GM19043 (cell line): ENCODE measurements at regions not wholly inside any gene's neighbourhood (a gene's known extent, or its start where the extent isn't known, plus 50 kb on each side); places are given as distances from the start of the nearest gene placed in this dataset.

Source experiments
- ATAC-seq: cut with Tn5 transposase; IDR thresholded peaks from one replicate; pipeline ENCODE4 v1.9.1; 2021; ENCODE audit warnings: low read depth; ENCODE audit not compliant: unreplicated experiment

DNA sequence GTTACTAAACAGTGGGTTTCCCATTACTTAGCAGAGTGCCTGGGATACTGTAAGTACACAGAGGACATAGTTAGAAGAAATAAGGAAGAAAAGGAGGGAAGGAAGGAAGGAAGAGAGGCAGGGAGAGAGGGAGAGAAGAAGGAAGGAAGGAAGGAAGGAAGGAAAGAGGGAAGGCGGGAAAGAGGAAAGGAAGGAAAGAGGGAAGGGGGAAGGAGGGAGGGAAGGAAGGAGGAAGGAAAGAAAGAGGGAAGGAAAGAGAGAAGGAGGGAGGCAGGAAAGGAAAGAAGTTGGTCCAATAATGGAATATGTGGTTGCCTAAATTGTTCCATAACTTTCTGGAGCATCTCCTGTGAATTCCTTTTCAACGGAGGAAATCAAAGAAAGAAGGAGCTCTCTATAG, 1230.4 kb downstream of the AACS start:
- no peak for ATAC-seq

DNA sequence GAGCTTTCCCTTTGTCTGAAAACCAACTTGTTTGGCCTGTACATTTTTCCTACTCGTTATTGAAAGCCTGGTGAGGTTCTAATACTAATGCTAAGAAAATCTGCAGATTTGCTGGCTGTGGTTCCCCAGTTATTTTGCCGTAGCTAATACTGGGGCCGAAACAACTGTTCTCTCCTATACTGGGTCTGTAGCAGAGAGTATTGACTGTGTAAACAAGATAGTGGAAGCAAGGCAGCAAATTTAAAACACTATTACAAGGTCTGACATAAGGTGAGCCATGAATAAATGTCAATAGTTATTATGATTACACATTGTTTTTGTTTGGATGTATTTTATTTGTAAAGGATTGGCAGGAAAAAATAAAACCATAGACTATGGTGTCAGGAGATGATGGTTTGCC, 1244.0 kb downstream of the AACS start:
- ATAC-seq, result no peak

DNA sequence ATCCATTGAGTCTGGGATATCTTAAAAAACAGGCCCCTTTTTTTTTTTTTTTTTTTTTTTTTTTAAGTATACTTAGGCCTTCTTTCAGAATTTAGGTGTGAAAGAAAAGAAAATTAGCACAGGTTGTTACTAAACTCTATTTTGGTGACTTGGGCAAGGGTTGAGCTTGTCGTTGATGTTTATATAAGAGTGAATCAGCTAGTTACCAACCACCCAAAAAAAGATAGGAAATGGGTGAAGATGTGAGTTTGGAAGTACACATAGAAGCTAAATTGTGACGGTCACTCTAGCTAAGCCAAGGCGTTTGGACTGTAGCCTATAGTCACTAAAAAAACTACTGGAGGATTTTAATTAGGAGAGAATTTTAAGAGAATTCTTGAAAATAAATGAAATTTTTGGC, 1247.2 kb downstream of the AACS start:
- ATAC-seq, result no peak

DNA sequence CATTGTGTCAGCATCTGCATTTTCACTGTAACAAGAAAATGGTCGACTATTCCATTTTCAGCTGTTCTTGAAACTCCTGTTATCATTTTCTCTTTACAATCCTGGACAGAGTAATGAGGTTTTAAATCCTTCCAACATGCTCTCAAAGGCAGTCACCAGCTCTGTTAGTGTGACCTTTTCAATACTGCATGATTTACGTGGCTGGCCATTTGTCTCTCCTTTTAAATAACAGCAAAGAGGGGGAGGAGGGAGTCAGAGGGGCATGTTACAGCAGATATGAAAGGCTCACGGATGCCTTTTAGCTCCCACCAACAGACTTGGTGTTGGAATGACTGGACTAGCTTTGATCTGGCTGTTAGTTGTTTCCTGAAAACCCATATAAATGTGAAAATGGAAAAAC, 1251.2 kb downstream of the AACS start:
- ATAC-seq, result no peak

DNA sequence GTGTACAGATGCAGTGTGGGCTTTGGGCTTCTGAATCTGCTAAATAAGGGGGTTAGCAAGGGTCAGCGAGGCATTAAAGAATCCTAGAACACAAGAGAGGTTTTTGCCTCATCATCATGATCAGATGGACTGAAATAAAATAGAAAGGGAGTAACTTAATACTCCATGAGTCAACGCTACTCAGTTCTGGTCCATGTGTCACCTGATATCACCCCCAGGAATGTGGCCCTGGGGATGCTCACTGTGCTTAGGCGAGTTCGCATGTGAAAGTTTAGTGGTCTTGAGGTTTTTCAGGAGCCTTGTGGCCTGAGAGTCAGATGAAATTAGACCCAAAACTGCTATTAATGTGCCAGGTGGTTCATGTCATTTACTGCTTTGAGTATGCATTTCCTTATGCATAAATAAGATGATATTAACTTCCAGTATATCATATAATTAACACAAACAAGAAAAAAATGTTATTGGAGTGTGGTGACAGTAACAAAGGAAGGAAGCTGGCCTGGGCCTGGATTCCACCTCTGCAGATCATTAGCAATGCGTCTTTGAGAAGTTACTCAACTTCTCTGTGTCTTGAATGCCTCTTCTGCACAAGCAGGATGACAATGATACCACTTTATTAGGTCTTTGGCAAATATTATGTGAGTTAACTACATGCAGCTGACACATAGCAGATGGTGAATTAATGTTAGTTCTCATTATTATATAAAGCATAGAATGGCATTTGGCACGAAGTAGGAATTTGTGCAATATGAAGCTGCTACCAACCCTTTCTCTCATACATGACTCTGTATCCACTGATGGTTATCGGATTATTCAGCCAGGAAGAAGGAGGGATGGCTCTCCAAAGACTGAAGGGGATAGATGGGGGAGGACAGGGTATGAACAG, 1272.6 kb downstream of the AACS start:
- no peak for ATAC-seq

DNA sequence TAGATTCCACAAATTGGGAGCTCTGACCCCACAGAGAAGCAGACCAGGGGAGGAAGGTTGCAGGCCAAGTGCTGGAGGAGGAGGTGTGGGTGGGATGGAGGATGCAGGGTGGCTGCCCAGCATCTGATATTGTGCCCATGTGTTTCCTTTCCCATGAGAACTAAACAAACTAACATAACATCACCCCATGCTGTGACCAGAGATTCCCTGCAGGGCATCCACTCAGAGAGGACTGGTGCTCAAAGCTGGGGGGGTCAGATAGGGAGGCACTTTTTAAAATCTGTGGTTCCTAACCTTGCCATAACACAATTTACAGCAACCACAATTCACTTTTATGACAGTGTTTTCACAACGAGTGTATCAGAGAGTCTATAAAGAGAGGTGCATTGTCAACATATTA, 1277.6 kb downstream of the AACS start:
- ATAC-seq, result no peak

DNA sequence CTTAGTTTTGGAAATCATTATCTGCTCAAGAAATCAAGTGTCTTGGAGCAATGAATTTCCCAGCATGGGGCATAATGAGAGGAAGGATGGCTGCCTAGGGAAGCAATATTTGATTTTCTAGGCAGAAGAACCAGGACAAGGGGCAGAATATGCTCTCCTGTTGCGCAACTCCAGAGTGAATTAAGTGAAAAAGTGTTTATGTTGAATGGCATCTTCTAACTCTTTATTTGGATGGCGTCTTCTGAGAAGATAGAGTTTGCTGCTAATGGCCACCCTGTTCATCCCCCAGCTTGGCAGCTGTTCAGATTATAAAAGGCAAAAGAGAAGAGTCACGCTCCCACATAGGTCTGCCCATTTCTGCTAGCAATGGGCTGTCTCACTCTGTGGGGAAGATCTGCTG, 1278.1 kb downstream of the AACS start:
- no peak for ATAC-seq

DNA sequence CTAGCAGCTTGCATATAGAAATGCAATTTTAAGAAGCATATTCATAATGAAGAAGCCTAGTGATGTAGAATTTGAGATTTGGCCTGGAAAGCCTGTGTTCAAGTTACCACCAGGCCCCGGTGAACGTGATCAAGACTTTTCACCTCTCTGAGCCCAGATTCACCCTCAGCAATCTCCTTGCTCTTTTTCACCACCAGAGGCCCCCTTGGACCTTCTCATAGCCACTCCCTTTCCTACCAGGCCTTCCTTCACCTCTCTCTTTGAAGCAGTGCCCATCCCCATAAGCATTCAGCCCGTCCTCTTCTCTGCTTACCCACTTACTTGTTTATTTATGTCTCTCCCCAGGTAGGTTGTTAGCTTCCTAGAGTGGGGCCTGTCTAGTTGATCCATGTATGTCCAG, 1280.9 kb downstream of the AACS start:
- ATAC-seq, result no peak

DNA sequence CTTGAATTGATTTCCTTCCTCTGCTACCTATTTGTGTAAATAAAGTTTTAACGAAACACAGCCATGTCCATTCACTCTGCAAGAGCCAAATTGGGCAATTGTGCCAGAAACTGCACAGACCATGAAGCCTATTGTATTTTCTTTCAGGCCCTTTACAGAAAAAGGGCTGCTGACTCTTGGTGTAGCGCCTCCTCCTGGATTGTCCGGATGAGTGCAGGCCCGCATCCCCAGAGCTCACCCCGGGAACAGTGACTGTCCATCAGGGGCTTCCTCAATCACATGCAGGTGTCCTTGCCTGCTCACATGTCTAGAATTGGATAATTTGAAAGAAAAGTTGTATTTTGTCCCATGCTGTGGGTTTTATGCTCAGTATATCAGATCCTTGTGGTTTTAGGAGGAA, 1282.2 kb downstream of the AACS start:
- ATAC-seq, result no peak

DNA sequence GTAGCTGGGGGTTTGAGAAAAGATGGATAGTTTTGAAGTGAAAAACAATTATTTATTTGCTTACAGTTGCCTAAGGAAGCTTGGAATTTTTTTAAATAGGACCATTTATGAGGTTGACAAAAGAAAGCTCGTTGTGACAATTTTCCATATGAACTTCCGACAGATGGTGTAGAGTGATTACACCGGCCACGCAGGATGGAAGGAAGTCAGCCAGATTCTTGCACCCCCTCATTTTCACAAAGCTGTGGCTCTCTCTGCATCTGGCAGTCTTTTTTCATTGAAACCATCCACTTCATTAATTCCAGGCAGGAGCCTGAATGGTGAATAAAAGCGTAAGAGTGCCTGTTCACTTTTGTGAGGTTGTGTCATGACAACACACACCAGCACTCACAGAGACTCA, 1284.1 kb downstream of the AACS start:
- ATAC-seq, result no peak

DNA sequence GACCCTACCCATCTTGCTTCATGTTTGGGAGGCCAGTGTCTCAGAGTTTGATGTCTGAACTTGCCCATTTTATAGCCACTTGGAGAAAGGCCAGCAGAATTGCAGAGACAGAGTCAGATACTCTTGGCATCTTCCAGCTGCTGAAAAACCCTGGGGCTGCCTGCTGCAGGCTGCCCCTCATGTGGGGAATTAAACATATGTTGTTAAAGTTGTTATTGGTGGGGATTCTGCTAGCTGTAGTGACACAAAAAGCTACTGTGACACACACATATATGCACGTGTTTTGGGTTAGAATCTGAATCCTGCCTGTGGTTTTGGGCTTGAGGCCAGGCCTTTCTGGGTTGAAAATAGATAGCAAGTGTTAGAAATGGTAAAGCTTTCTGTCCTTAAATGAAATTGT, 1288.4 kb downstream of the AACS start:
- ATAC-seq, result no peak

DNA sequence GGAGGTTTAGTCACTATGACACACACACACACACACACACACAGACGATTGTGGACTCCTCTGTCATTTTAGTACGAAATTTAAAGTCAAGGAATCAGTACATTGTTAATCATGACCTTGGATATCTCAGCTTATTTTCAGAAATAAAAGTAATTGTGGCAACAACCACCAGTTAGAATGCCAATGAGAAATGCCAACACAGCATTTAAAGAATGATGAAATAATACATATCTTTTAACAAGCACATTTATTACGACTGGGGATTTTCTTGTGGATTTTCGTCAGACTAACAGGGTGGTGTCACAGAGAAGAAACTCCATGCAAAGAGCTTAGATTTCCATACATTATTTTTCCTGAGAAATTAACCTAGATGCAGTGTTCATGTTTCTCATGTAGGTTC, 1289.4 kb downstream of the AACS start:
- ATAC-seq, result no peak

DNA sequence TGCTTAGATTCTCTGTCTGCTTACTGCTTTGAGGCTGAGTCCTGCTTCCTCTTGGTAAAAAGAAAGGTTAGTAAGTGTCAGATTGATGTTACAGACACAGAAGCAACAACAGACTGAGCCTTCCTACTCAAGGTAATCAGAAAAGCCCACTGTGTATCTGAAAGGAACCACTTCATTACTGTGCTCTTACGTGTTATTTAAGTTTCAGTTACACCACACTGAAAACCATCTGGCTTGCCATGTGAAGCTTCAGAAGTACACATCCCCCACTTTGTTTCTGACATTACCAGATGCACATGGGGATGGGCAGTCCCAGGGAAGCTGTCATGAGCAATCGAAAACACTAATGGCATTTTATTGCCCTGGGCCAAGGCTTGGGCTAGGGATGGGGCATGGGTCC, 1290.1 kb downstream of the AACS start:
- no peak for ATAC-seq

DNA sequence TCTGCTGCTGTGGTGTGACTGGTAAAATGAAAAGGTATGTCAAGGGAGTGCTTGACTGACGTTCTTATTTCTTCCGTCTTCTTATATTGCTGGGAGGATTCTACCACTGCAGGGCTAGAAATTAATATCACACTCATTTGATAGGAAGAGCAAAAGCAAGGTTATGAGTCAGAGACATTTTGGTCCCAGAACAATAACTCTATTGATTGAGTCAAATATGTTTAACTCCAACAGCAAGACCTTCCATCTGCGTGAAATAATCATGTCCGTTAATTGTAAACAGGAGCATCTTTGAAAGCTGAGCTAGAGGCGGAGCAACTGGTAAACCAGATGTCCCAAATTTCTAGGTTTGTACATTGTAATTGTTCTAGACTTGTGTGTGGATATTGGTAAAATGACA, 1293.6 kb downstream of the AACS start:
- ATAC-seq, result no peak

DNA sequence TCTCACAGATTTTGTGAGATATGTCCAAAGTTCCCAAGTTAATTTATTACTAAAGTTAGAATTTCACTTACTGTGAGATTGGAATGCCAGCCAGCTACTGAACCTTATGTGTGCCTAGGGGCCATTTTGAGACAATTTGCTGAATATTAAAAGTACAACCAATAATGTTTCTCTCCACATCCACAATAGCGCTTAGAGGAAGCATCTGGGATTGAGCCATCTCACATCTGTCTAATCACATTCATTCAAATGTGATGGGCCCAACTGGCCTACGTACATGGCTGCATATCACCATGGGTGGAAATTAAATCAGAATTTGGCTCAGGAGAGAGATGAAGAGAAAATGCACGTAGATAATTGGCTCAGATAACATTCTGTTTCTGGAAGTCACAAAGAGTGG, 1294.0 kb downstream of the AACS start:
- ATAC-seq, result no peak

DNA sequence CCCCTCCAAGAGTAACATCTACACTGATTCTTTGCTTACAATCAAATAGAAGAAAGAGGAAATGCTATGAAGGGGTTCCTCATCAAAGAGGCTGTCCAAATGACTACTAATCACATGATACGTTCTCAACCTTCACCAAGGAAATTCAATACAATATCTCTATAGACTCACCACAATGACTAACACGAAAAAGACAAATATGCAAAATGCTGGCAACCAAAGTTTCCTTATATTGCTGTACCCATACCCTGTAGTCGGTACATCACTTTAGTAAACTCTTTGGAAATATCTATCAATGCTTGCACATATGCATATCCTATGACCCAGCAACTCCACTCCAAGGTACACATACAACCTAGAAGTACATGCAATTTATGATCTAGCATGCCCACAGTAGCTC, 1296.6 kb downstream of the AACS start:
- no peak for ATAC-seq

DNA sequence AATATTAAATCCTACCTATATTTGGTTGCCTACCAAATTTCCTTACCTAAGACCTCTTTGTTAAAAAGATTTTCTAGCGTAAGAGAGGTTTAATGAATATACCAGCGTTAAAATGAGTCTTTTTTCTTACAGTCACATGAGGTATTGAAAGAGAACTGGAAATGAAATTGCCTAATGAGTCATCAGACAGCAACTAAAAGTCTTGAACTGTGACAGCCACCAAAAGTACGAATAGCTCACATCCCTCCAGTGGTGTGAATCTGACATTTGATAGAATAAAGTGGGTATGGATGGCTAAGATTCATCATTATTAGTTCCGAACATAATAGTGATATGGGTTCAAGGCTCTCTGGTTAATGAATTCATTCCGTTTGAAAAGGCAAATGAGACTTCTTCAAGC, 1297.3 kb downstream of the AACS start:
- ATAC-seq, result no peak

DNA sequence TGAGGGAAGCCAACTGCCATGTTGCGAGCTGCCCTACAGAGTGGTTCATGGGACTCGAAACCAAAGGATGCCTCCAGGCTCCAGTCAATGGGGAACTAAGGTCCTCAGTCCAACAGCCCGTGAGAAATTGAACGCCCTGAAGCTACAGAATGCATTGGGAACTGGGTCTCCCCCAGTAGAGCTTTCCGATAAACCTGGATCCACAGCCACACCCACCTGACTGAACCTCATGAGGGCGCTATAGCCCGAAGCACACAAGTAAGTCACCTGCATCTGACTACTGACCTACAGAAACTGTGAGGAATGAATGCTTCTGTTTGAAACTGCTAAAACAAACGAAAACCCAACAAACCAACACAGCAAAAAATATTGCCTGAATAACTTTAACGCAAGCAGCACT, 1297.7 kb downstream of the AACS start:
- no peak for ATAC-seq

DNA sequence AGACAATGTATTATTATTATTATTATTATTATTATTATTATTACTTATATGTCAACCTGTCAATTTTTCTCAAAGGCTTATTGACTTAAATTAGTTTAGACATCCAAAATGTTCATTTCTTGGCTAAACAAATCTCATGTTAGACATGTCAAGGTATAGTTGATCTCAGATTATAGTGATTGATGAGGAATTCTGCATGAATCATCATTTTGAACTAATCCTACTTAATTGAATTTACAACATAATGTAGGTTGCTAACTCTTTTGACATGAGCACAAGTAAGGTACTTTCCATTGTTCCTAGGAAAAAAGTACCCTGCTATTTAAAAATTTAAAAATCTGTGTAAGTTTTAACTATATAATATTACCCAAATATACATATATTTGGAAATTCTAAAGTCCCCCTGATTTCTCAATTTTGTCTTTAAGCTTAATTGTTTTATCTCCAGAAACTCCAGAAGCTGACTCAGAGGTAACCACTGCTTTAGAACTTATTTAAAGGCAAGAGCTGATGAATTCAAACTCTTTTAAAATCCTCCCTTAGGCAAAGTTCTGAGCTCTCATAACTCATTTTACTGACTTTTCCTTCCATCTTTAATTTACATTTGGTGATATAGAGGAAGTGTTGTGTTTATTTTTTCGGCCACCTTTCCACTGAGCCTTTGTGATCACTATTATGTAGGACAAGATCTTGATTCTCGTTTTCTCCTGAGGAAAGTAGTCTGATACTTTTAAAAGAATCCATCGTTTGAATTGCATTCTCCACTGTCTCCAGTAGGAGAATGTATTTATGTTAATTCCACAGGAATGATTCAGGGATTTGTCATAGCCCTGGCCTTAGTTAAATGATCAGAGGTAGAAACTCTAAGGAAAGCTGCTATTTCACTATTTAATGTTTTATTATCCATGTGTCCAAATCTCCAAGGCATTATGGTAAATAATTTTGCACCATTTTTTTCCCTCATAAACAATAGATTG, 1304.5 kb downstream of the AACS start:
- ATAC-seq, result no peak

DNA sequence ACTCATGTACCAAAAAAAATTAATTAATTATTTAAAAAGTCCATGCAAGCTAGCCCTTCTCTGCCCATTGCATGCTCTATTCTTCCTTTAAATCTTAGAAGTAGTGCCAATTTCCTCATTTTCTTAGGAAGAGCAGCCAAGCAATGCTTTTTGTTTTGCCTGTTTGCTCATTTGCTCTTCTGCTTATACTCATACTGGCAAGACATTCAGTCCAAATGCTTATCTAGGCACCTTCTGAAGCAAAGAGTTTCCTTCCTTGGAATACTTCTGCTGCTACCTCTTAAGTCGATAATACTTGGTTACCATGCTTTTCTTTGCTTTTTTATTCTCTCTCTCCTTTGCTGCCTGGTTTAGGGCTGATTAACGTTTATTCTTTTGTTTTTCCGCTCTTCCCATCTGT, 1318.3 kb downstream of the AACS start:
- no peak for ATAC-seq

DNA sequence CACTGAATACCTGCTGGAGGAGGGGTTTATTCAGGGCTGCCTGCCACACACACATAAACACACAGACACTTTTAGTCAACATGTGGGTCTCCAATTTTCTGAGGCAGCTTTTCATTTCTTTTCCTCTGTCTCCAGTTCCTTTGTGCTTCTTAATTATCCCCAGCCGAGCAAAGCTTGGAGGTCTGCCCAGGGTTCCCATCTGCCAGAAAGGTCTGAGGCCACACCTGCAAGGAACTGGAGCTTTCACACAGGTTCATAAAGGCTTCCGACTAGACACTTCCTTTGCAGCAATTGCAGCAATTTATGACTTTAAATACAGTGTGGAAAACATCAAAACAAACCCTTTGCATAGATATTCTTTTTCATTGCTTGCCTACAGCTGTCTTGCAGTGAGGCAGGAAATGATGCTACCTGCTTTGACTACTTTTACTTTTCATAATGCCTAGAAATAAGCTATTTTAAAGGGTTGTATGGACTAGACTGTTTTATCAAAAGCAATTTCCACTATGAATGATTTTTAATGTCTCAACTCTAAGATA, 1318.9 kb downstream of the AACS start:
- ATAC-seq, result no peak
